ENCODE measurements at regions not wholly inside any gene's neighbourhood (a gene's known extent, or its start where the extent isn't known, plus 50 kb on each side); places are given as distances from the start of the nearest gene placed in this dataset.

- DNase-seq (ENCODE audit: low spot score) = peak; percentile 11
Observed at GRCh38 chr6:133184798-133185372, 56.3 kb upstream of the EYA4 start.

DNA sequence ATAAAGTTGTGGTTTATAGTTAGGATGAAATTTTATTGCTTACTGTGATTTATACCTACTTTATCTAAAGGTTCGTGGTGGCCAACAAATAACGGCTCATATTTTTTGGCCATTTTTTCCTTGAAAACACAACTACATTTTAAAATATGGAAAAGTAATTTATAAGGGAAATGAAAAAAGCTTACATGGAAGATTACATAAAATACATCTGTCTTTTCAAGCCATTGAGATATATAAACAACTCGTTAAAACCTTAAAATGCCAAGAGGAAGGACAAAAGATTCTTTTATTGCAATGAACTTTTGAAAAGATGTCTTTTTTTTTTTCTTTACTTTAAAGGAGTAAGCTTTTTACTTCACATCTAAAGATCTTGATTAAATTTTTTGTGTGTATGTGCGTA lies 55.4 kb upstream of the EYA4 start:
- DNase-seq (ENCODE audit: low spot score) = no peak

GRCh38 chr6:133187114-133187513 lies 54.0 kb upstream of the EYA4 start:
- DNase-seq (ENCODE audit: low spot score) = no peak

DNA sequence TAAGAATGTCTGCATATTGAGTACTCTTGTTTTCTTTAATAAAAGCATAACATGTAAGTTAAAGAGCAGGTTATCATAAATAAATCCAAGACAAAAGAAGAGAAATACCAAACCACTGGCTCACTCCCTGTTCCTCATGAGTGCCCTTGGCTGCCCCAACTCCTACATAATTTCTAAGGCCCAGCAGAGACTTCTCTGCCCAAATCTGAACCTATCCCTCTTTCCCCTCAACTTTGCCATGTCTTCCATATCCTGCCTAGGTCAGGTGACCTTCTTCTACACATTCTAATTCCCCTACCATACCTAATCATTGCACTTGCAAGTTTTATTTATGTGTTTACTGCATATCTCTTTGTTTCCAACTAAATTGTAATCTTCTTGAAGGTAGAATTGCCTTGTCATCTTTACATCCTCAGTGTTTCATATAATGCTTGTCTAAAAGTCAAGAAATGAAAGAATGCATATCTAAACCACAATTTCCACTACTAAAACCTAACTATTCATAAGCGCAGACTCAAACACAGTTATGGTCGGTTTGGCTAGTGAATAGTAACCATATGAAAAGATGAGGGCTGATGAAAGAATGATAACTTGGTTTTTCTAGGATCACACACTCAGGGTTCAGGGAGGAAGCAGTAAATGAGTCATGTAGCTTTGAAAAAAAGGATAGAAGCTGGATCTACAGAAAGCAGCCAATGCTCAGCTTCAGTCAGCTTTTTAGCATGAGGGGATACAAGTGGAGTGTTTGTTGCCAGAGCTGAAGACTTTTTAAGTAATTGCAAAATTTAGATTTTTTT lies 53.3 kb upstream of the EYA4 start:
- DNase-seq (ENCODE audit: low spot score) = no peak

DNA sequence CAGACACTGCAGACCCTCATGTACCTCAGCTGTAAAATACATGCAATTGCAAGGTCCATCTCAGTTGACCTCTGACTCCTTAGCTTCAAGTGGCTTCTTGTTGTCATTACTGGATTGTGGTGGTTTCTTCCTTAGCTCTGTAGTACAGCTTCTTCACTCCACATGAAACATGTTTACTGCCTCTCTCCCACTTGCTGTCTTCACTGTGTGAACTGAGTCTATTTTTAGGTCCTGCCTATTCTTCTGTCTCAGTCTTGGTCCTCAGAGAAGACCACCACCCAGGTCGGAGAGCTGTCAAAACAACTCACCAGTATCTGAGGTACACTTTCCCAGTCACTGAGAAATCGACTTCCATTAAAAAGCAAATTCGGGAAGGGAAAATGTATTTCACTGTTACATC lies 50.2 kb upstream of the EYA4 start:
- no peak for DNase-seq (ENCODE audit: low spot score)

DNA sequence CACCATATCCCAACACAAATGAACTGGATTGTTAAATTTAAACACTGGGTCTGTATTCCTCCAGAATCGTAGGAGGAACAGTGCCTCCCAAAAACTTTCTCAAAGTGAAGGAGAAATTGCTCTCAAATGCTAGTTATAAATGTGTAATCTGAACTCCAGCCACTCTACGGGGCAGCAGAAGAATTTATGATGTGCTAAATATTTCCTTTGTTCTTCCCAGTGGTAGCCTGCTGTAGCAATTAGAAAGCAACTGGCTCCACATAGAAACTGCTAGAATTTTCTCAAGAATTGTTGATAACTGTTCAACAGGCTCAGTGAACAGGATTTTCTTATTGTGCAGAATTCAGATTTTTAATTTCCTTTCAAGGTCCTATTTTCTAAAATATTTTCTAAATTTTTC lies 49.8 kb upstream of the EYA4 start:
- no peak for DNase-seq (ENCODE audit: low spot score)
